ENCODE measurements at regions not wholly inside any gene's neighbourhood (a gene's known extent, or its start where the extent isn't known, plus 50 kb on each side); places are given as distances from the start of the nearest gene placed in this dataset.

DNA sequence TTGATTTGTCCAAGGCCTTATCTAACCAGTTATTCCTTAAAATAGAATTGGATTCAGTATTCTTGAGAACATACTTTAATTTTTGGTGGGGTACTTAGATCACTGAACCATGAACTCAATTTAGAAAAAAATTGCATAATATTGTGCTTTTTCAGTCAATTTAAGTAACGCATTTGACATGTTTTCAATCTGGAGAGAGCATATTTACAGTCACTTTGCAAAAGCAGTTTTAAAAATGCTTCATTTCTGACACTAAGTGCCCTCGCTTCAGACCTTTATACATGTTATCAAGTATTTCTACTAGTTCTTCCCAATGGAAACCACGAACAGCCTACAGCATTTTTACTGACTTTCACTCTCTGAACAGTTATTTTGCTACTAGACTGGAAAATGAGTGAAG lies 257.1 kb upstream of the NDST4 start:
- H2AFZ ChIP-seq: no peak overlapping the region

DNA sequence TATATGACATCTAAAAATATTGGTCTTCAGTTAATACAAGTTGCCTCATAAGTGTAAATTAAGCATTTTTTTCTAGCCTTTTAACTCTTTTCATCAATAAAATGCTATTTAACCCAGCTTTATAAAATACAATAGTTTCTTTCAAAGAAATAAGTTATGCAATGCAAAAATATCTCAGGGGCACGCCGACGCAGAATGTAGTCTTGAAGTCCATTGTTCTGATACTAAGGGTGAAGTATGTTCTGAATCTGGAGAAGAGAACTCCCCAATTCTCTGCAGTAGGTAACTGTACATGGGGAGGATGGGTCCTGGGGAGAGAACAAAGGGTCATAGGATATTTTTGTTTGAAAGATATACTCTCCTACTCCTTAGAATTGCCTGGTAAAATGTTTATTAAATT lies 256.6 kb upstream of the NDST4 start:
- no peaks in the 10 kb centered on the region for H3K9me3 Mint-ChIP-seq
- ATAC-seq: no peak
- no peak overlapping the region for H3K27ac ChIP-seq (ENCODE audit: low read depth)
- no peak overlapping the region for H3K4me3 ChIP-seq
- H3K4me1 Mint-ChIP-seq: no peaks in the 10 kb centered on the region
- H3K4me3 Mint-ChIP-seq: no peak overlapping the region
- peaks cover 4% of the 10 kb centered on the region; the same call in 2 of the 3 replicates for H3K36me3 Mint-ChIP-seq (ENCODE audit: low read depth)
- no peaks in the 10 kb centered on the region for H3K9me2 ChIP-seq (ENCODE audit: insufficient read depth)
- H3K27me3 ChIP-seq (ENCODE audit: insufficient read depth): no peaks in the 10 kb centered on the region
- H3K27ac Mint-ChIP-seq: 0 out of 2 replicates have a peak overlapping the region, but pooled peaks have one; percentile 16
- no peaks in the 10 kb centered on the region for H3K79me2 ChIP-seq (replicated peaks; ENCODE audit: insufficient read depth)
- H3K36me3 ChIP-seq (ENCODE audit: insufficient read depth): no peaks in the 10 kb centered on the region
- H3K4me1 ChIP-seq (ENCODE audit: insufficient read depth): no peaks in the 10 kb centered on the region
- no peak overlapping the region for H2AFZ ChIP-seq
- TF ChIP-seq, protein P1, sequence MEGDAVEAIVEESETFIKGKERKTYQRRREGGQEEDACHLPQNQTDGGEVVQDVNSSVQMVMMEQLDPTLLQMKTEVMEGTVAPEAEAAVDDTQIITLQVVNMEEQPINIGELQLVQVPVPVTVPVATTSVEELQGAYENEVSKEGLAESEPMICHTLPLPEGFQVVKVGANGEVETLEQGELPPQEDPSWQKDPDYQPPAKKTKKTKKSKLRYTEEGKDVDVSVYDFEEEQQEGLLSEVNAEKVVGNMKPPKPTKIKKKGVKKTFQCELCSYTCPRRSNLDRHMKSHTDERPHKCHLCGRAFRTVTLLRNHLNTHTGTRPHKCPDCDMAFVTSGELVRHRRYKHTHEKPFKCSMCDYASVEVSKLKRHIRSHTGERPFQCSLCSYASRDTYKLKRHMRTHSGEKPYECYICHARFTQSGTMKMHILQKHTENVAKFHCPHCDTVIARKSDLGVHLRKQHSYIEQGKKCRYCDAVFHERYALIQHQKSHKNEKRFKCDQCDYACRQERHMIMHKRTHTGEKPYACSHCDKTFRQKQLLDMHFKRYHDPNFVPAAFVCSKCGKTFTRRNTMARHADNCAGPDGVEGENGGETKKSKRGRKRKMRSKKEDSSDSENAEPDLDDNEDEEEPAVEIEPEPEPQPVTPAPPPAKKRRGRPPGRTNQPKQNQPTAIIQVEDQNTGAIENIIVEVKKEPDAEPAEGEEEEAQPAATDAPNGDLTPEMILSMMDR (conservative IDR thresholded peaks at IDR 0.05; ENCODE audit: low read depth in 2 of 2): no peak
- TF ChIP-seq EZH2phosphoT487 (IDR thresholded peaks at IDR 0.05; ENCODE audit: unreplicated experiment) (no peak), STAT1 (IDR thresholded peaks at IDR 0.05; ENCODE audit: unreplicated experiment) (no peak)
- TF ChIP-seq, protein P2, sequence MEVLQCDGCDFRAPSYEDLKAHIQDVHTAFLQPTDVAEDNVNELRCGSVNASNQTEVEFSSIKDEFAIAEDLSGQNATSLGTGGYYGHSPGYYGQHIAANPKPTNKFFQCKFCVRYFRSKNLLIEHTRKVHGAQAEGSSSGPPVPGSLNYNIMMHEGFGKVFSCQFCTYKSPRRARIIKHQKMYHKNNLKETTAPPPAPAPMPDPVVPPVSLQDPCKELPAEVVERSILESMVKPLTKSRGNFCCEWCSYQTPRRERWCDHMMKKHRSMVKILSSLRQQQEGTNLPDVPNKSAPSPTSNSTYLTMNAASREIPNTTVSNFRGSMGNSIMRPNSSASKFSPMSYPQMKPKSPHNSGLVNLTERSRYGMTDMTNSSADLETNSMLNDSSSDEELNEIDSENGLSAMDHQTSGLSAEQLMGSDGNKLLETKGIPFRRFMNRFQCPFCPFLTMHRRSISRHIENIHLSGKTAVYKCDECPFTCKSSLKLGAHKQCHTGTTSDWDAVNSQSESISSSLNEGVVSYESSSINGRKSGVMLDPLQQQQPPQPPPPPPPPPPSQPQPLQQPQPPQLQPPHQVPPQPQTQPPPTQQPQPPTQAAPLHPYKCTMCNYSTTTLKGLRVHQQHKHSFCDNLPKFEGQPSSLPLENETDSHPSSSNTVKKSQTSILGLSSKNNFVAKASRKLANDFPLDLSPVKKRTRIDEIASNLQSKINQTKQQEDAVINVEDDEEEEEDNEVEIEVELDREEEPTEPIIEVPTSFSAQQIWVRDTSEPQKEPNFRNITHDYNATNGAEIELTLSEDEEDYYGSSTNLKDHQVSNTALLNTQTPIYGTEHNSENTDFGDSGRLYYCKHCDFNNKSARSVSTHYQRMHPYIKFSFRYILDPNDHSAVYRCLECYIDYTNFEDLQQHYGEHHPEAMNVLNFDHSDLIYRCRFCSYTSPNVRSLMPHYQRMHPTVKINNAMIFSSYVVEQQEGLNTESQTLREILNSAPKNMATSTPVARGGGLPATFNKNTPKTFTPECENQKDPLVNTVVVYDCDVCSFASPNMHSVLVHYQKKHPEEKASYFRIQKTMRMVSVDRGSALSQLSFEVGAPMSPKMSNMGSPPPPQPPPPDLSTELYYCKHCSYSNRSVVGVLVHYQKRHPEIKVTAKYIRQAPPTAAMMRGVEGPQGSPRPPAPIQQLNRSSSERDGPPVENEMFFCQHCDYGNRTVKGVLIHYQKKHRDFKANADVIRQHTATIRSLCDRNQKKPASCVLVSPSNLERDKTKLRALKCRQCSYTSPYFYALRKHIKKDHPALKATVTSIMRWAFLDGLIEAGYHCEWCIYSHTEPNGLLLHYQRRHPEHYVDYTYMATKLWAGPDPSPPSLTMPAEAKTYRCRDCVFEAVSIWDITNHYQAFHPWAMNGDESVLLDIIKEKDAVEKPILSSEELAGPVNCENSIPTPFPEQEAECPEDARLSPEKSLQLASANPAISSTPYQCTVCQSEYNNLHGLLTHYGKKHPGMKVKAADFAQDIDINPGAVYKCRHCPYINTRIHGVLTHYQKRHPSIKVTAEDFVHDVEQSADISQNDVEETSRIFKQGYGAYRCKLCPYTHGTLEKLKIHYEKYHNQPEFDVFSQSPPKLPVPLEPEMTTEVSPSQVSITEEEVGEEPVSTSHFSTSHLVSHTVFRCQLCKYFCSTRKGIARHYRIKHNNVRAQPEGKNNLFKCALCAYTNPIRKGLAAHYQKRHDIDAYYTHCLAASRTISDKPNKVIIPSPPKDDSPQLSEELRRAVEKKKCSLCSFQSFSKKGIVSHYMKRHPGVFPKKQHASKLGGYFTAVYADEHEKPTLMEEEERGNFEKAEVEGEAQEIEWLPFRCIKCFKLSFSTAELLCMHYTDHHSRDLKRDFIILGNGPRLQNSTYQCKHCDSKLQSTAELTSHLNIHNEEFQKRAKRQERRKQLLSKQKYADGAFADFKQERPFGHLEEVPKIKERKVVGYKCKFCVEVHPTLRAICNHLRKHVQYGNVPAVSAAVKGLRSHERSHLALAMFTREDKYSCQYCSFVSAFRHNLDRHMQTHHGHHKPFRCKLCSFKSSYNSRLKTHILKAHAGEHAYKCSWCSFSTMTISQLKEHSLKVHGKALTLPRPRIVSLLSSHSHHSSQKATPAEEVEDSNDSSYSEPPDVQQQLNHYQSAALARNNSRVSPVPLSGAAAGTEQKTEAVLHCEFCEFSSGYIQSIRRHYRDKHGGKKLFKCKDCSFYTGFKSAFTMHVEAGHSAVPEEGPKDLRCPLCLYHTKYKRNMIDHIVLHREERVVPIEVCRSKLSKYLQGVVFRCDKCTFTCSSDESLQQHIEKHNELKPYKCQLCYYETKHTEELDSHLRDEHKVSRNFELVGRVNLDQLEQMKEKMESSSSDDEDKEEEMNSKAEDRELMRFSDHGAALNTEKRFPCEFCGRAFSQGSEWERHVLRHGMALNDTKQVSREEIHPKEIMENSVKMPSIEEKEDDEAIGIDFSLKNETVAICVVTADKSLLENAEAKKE (CRISPR knock-in tag; IDR thresholded peaks at IDR 0.05): no peak
- H3K4me2 ChIP-seq: no peak overlapping the region
- no peaks in the 10 kb centered on the region for H4K20me1 ChIP-seq (replicated peaks; ENCODE audit: insufficient read depth)
- no peak for DNase-seq (ENCODE audit: low spot score)
- no peaks in the 10 kb centered on the region for H3K27me3 Mint-ChIP-seq (ENCODE audit: insufficient read depth, low read depth, poor library complexity)
- H3F3A ChIP-seq (replicated peaks; ENCODE audit: low read depth): no peaks in the 10 kb centered on the region

More for the DNA sequence above, 257.1 kb upstream of the NDST4 start:
- H3K4me3 Mint-ChIP-seq: no peak overlapping the region
- TF ChIP-seq JUNB (IDR thresholded peaks at IDR 0.05; ENCODE audit: unreplicated experiment) (no peak), ZNF331 (CRISPR knock-in tag; IDR thresholded peaks at IDR 0.05; ENCODE audit: low read depth) (no peak), EZH2phosphoT487 (IDR thresholded peaks at IDR 0.05; ENCODE audit: unreplicated experiment) (no peak)
- TF ChIP-seq, protein P1 (conservative IDR thresholded peaks at IDR 0.05; ENCODE audit: low read depth in 2 of 2): no peak
- Histone ChIP-seq H3K4me2 (no peak overlapping the region), H3K9me2 (ENCODE audit: insufficient read depth) (no peaks in the 10 kb centered on the region), H3K4me3 (no peak overlapping the region), H3K4me1 (ENCODE audit: insufficient read depth) (no peaks in the 10 kb centered on the region), H3K79me2 (replicated peaks; ENCODE audit: insufficient read depth) (no peaks in the 10 kb centered on the region), H3K36me3 (ENCODE audit: insufficient read depth) (no peaks in the 10 kb centered on the region), H3F3A (replicated peaks; ENCODE audit: low read depth) (no peaks in the 10 kb centered on the region), H3K27me3 (ENCODE audit: insufficient read depth) (no peaks in the 10 kb centered on the region), H3K27ac (ENCODE audit: low read depth) (no peak overlapping the region), H4K20me1 (replicated peaks; ENCODE audit: insufficient read depth) (no peaks in the 10 kb centered on the region)
- no peaks in the 10 kb centered on the region for H3K4me1 Mint-ChIP-seq
- H3K27me3 Mint-ChIP-seq (ENCODE audit: insufficient read depth, low read depth, poor library complexity): no peaks in the 10 kb centered on the region
- H3K9me3 Mint-ChIP-seq: no peaks in the 10 kb centered on the region
- peaks cover 4% of the 10 kb centered on the region; the same call in 2 of the 3 replicates for H3K36me3 Mint-ChIP-seq (ENCODE audit: low read depth)
- H3K27ac Mint-ChIP-seq: no peak overlapping the region
- ATAC-seq (no peak), DNase-seq (ENCODE audit: low spot score) (no peak)

All from GM23338 (cell line).